ENCODE measurements at regions not wholly inside any gene's neighbourhood (a gene's known extent, or its start where the extent isn't known, plus 50 kb on each side); places are given as distances from the start of the nearest gene placed in this dataset.

GRCh38 chr6:102127253-102127652 is 733.7 kb downstream of the GRIK2 start:
- intact Hi-C loops (cut with micrococcal nuclease) (no loop called here), dilution Hi-C loops (cut with HindIII; ENCODE audit: low sequenced_read_pairs, unreplicated experiment) (no loop called here), in situ Hi-C loops (cut with MboI; ENCODE audit: low sequenced_read_pairs) (no loop called here)
- Histone ChIP-seq H4K91ac (ENCODE audit: insufficient read depth, low read depth, low read length) (no peak overlapping the region), H3K36me3 (ENCODE audit: control insufficient read depth, insufficient read depth, low read length) (no peaks in the 10 kb centered on the region), H3K27ac (ENCODE audit: insufficient read depth, low read length) (no peak overlapping the region), H2AFZ (replicated peaks; ENCODE audit: low read length, poor library complexity) (no peak overlapping the region), H3K4me2 (ENCODE audit: low read depth, low read length) (no peak overlapping the region), H4K5ac (ENCODE audit: low read depth, low read length) (no peak overlapping the region), H3K79me1 (ENCODE audit: low read depth in 1 of 2, low read length in 2 of 2) (no peaks in the 10 kb centered on the region), H2AK5ac (ENCODE audit: low read depth, low read length) (no peak overlapping the region), H4K8ac (ENCODE audit: low read depth in 2 of 2, low read length in 2 of 2) (no peak overlapping the region), H3K56ac (ENCODE audit: extremely low read depth, insufficient read depth, low read length) (no peak overlapping the region), H4K20me1 (ENCODE audit: insufficient read depth, low read length) (no peaks in the 10 kb centered on the region), H2BK20ac (ENCODE audit: low read depth, low read length) (no peak overlapping the region), H3K9ac (ENCODE audit: low read depth, low read length) (no peak overlapping the region), H2AK9ac (replicated peaks; ENCODE audit: low read depth, low read length, poor library complexity) (no peak overlapping the region), H3K27me3 (ENCODE audit: control insufficient read depth, insufficient read depth, low read length) (no peaks in the 10 kb centered on the region), H3K4me1 (ENCODE audit: control insufficient read depth, insufficient read depth, low read length) (no peaks in the 10 kb centered on the region), H3K18ac (ENCODE audit: low read depth, low read length) (no peak overlapping the region), H3K4me3 (ENCODE audit: insufficient read depth, low read depth, low read length) (no peak overlapping the region), H3K9me1 (ENCODE audit: insufficient read depth, low read length) (no peaks in the 10 kb centered on the region), H2BK5ac (ENCODE audit: low read depth, low read length, poor library complexity, severe bottlenecking) (no peak overlapping the region), H3K9me3 (ENCODE audit: control insufficient read depth, insufficient read depth, low read length) (no peaks in the 10 kb centered on the region), H2BK120ac (ENCODE audit: low read depth, low read length) (no peak overlapping the region), H3K14ac (replicated peaks; ENCODE audit: low read depth, low read length) (no peak overlapping the region), H3K23ac (ENCODE audit: low read depth, low read length) (no peak overlapping the region), H2BK15ac (ENCODE audit: low read depth, low read length) (no peak overlapping the region), H3K4ac (ENCODE audit: low read depth, low read length) (no peak overlapping the region)
- 100% methylated on average over 1 of the region's 9 CpGs; no CpG with 5 or more reads in 1 of the 2 experiments for WGBS, 2 experiments (ENCODE audit: extremely low coverage in 2 of 2, insufficient read length in 1 of 2)
- no peak for TF ChIP-seq MAZ (IDR thresholded peaks at IDR 0.05; ENCODE audit: borderline replicate concordance, low read depth, low read length)
- TF ChIP-seq MAFK (IDR thresholded peaks at IDR 0.05; ENCODE audit: low read depth, low read length): no peak
- no peak for TF ChIP-seq FOS (IDR thresholded peaks at IDR 0.05; ENCODE audit: low read depth, low read length)
- TF ChIP-seq CEBPB (IDR thresholded peaks at IDR 0.05; ENCODE audit: low read depth, low read length): no peak
- no peak for TF ChIP-seq BHLHE40 (IDR thresholded peaks at IDR 0.05; ENCODE audit: low read depth, low read length)
- TF ChIP-seq, protein P1, sequence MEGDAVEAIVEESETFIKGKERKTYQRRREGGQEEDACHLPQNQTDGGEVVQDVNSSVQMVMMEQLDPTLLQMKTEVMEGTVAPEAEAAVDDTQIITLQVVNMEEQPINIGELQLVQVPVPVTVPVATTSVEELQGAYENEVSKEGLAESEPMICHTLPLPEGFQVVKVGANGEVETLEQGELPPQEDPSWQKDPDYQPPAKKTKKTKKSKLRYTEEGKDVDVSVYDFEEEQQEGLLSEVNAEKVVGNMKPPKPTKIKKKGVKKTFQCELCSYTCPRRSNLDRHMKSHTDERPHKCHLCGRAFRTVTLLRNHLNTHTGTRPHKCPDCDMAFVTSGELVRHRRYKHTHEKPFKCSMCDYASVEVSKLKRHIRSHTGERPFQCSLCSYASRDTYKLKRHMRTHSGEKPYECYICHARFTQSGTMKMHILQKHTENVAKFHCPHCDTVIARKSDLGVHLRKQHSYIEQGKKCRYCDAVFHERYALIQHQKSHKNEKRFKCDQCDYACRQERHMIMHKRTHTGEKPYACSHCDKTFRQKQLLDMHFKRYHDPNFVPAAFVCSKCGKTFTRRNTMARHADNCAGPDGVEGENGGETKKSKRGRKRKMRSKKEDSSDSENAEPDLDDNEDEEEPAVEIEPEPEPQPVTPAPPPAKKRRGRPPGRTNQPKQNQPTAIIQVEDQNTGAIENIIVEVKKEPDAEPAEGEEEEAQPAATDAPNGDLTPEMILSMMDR (conservative IDR thresholded peaks at IDR 0.05; ENCODE audit: low read depth, low read length): no peak
- TF ChIP-seq RFX5 (IDR thresholded peaks at IDR 0.05; ENCODE audit: low read depth, low read length): no peak
- no peak for TF ChIP-seq SMC3 (IDR thresholded peaks at IDR 0.05; ENCODE audit: low read depth, low read length)
- no peak for TF ChIP-seq CHD1 (IDR thresholded peaks at IDR 0.05; ENCODE audit: low read depth, low read length)
- no peak for TF ChIP-seq RCOR1 (IDR thresholded peaks at IDR 0.05; ENCODE audit: insufficient replicate concordance, low read length)
- TF ChIP-seq MXI1 (IDR thresholded peaks at IDR 0.05; ENCODE audit: borderline replicate concordance, low read depth, low read length): no peak
- TF ChIP-seq, protein P2, sequence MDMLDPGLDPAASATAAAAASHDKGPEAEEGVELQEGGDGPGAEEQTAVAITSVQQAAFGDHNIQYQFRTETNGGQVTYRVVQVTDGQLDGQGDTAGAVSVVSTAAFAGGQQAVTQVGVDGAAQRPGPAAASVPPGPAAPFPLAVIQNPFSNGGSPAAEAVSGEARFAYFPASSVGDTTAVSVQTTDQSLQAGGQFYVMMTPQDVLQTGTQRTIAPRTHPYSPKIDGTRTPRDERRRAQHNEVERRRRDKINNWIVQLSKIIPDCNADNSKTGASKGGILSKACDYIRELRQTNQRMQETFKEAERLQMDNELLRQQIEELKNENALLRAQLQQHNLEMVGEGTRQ (IDR thresholded peaks at IDR 0.05; ENCODE audit: low read depth, low read length): no peak
- TF ChIP-seq RAD21 (IDR thresholded peaks at IDR 0.05; ENCODE audit: low read length): no peak
- TF ChIP-seq NFE2L2 (IDR thresholded peaks at IDR 0.05; ENCODE audit: low read depth, low read length): no peak
- BruUV-seq (replicated peaks): no TSS peak
- DNase-seq: no peak
- POLR2A ChIA-PET (ENCODE audit: unreplicated experiment): interaction anchor here (0.6 kb wide), 1 partner anchor 64 kb away, joined by 3 read pairs; no protein-coding TSS in a partner anchor
- no peak for ATAC-seq (ENCODE audit: low read depth)
- CTCF ChIA-PET: no interaction called here
